Ishikawa (cell line): ENCODE measurements at regions not wholly inside any gene's neighbourhood (a gene's known extent, or its start where the extent isn't known, plus 50 kb on each side); places are given as distances from the start of the nearest gene placed in this dataset.

Experiments
- CEBPB ChIP-seq: IDR thresholded peaks from 2 replicates; pipeline ENCODE4 v1.6.1; 2012
- CREB1 ChIP-seq: IDR thresholded peaks from 2 replicates; pipeline ENCODE4 v1.6.1; 2012; ENCODE audit warnings: low read depth
- EGR1 ChIP-seq: IDR thresholded peaks from 2 replicates; pipeline ENCODE4 v1.6.1; 2012
- EP300 ChIP-seq: IDR thresholded peaks from 2 replicates; pipeline ENCODE4 v1.6.1; 2012; ENCODE audit warnings: borderline replicate concordance
- FOXM1 ChIP-seq: IDR thresholded peaks from 2 replicates; pipeline ENCODE4 v1.6.1; 2012; ENCODE audit warnings: low read depth, borderline replicate concordance
- NFIC ChIP-seq: IDR thresholded peaks from 2 replicates; pipeline ENCODE4 v1.6.1; 2012
- RAD21 ChIP-seq: IDR thresholded peaks from 2 replicates; pipeline ENCODE4 v1.6.1; 2012; ENCODE audit warnings: low read depth
- TAF1 ChIP-seq: IDR thresholded peaks from 2 replicates; pipeline ENCODE4 v1.6.1; 2012; ENCODE audit warnings: low read depth, mild to moderate bottlenecking
- TCF12 ChIP-seq: IDR thresholded peaks from 2 replicates; pipeline ENCODE4 v1.6.1; 2012; ENCODE audit warnings: low read depth
- TEAD4 ChIP-seq: IDR thresholded peaks from 2 replicates; pipeline ENCODE4 v1.6.1; 2012
- YY1 ChIP-seq: IDR thresholded peaks from 2 replicates; pipeline ENCODE4 v1.6.1; 2012; ENCODE audit warnings: low read depth
- ZBTB7A ChIP-seq: IDR thresholded peaks from 2 replicates; pipeline ENCODE4 v1.6.1; 2012; ENCODE audit warnings: low read depth
- TF ChIP-seq, protein P1 (sequence below): IDR thresholded peaks from 2 replicates; pipeline ENCODE4 v1.6.1; 2012
- TF ChIP-seq, protein P2 (sequence below): IDR thresholded peaks from 2 replicates; pipeline ENCODE4 v1.6.1; 2012; ENCODE audit warnings: low read depth, mild to moderate bottlenecking
- TF ChIP-seq, protein P3 (sequence below): IDR thresholded peaks from 2 replicates; pipeline ENCODE4 v1.6.1; 2012

DNA sequence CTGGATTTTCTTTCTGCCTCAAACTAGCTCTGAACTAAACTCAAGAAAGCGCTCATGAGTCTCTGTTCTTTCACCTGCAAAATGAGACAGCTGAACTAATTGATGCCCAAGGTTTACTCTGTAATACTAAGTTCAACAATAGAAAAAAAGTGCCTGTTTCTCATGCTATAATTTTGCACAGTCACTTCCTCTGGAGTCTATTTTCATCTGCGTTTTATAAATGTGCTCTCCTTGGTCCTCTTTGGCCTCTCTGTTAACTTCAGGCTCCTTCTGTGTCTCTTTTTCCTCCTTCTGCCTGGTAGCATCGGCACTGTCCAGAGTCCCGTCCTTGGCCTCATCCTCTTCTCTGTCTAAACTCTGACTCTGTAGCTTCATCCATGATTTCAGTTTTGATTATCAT, 311.9 kb upstream of the TLE4 start:
- no peak for TF ChIP-seq ZBTB7A
- TF ChIP-seq RAD21: no peak
- TF ChIP-seq, protein P1, sequence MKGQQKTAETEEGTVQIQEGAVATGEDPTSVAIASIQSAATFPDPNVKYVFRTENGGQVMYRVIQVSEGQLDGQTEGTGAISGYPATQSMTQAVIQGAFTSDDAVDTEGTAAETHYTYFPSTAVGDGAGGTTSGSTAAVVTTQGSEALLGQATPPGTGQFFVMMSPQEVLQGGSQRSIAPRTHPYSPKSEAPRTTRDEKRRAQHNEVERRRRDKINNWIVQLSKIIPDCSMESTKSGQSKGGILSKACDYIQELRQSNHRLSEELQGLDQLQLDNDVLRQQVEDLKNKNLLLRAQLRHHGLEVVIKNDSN: no peak
- TF ChIP-seq EGR1: no peak
- TF ChIP-seq, protein P2, sequence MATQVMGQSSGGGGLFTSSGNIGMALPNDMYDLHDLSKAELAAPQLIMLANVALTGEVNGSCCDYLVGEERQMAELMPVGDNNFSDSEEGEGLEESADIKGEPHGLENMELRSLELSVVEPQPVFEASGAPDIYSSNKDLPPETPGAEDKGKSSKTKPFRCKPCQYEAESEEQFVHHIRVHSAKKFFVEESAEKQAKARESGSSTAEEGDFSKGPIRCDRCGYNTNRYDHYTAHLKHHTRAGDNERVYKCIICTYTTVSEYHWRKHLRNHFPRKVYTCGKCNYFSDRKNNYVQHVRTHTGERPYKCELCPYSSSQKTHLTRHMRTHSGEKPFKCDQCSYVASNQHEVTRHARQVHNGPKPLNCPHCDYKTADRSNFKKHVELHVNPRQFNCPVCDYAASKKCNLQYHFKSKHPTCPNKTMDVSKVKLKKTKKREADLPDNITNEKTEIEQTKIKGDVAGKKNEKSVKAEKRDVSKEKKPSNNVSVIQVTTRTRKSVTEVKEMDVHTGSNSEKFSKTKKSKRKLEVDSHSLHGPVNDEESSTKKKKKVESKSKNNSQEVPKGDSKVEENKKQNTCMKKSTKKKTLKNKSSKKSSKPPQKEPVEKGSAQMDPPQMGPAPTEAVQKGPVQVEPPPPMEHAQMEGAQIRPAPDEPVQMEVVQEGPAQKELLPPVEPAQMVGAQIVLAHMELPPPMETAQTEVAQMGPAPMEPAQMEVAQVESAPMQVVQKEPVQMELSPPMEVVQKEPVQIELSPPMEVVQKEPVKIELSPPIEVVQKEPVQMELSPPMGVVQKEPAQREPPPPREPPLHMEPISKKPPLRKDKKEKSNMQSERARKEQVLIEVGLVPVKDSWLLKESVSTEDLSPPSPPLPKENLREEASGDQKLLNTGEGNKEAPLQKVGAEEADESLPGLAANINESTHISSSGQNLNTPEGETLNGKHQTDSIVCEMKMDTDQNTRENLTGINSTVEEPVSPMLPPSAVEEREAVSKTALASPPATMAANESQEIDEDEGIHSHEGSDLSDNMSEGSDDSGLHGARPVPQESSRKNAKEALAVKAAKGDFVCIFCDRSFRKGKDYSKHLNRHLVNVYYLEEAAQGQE: no peak
- no peak for TF ChIP-seq TEAD4
- no peak for TF ChIP-seq YY1
- no peak for TF ChIP-seq CEBPB
- TF ChIP-seq TCF12: no peak
- TF ChIP-seq FOXM1: no peak
- TF ChIP-seq, protein P3, sequence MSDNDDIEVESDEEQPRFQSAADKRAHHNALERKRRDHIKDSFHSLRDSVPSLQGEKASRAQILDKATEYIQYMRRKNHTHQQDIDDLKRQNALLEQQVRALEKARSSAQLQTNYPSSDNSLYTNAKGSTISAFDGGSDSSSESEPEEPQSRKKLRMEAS: no peak

DNA sequence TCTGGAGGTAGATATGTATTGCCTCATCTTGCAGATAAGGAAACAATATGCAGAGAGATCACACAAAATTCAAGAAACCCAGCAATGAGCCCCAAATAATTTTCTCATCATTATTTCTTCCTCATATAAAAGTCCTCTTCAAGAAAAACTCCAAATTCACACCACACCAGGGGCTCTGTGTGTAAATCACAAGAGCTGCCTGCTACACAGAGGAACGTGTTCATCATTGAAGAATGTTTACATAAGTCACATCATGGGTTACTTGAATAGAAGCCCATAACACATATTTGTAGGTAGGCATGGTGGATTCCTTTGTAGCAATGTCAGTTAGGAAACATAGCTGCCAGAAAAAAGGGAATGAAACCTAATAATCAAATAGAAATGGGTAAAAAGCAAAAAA, 308.1 kb upstream of the TLE4 start:
- TF ChIP-seq, protein P3: no peak
- TF ChIP-seq TCF12 (no peak), EP300 (no peak), CREB1 (no peak), TEAD4 (no peak), RAD21 (no peak), NFIC (no peak), EGR1 (no peak), ZBTB7A (no peak), FOXM1 (no peak), TAF1 (no peak), YY1 (no peak), CEBPB (no peak)
- TF ChIP-seq, protein P1: no peak
- TF ChIP-seq, protein P2: no peak

DNA sequence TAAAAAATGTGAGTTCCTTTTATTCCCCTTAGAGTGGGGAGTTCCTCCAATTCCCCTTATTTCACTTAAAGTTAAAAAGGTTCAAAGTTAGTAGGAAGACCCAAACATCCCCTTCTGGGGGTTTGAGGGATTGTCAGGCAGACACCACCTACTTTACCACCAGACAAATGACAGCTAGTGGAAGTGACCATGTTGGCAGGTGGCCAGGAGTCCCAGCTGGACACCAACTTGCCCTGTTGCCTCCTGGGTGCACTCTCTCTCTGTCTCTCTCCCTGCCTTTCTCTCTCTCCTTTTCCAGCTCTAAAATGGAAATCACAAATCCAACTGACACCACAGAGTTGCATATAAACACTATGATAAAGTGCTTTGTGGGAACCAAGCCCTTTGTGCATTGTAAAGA, 307.7 kb upstream of the TLE4 start:
- TF ChIP-seq TCF12: no peak
- TF ChIP-seq NFIC: no peak
- no peak for TF ChIP-seq CREB1
- TF ChIP-seq ZBTB7A: no peak
- no peak for TF ChIP-seq EP300
- TF ChIP-seq YY1: no peak
- TF ChIP-seq, protein P3: no peak
- TF ChIP-seq FOXM1: no peak
- no peak for TF ChIP-seq EGR1
- no peak for TF ChIP-seq TAF1
- TF ChIP-seq, protein P2: no peak
- TF ChIP-seq, protein P1: no peak
- TF ChIP-seq CEBPB: no peak
- TF ChIP-seq RAD21: no peak
- TF ChIP-seq TEAD4: no peak
